Epithelial cell of esophagus (primary cell): ENCODE measurements at regions not wholly inside any gene's neighbourhood (a gene's known extent, or its start where the extent isn't known, plus 50 kb on each side); places are given as distances from the start of the nearest gene placed in this dataset.
"Not testable (repeated sequence)": the region's sequence is repeated elsewhere in the genome, so short reads cannot be mapped to it uniquely, and the experiment has no call there.

Experiments used
- DNase-seq: peaks from one replicate; pipeline ENCODE4 v3.0.0; 2010; ENCODE audit warnings: low read depth
- H3K4me3 ChIP-seq: 2 replicates; pipeline ENCODE4 v1.5.1; 2011; ENCODE audit warnings: mild to moderate bottlenecking, low read length, control low read depth
- CTCF ChIP-seq: IDR thresholded peaks from 2 replicates; pipeline ENCODE4 v1.5.1; 2011; ENCODE audit warnings: low read depth, mild to moderate bottlenecking, low read length, control low read depth, inconsistent platforms; ENCODE audit not compliant: insufficient read depth; ENCODE audit errors: missing control alignments

- no peak overlapping the region for H3K4me3 ChIP-seq
- TF ChIP-seq CTCF: no peak
- DNase-seq: no peak
Observed at GRCh38 chr11:42772886-42773285, 538.9 kb upstream of the API5 start.

GRCh38 chr11:42773729-42774128, 538.1 kb upstream of the API5 start:
- H3K4me3 ChIP-seq: no peak overlapping the region
- no peak for DNase-seq
- TF ChIP-seq CTCF: no peak

GRCh38 chr11:42774567-42774966, 537.2 kb upstream of the API5 start:
- TF ChIP-seq CTCF: no peak
- no peak overlapping the region for H3K4me3 ChIP-seq
- DNase-seq: no peak

- no peak for DNase-seq
- no peak for TF ChIP-seq CTCF
- no peak overlapping the region for H3K4me3 ChIP-seq
Observed at GRCh38 chr11:42777776-42778175, 534.0 kb upstream of the API5 start.

GRCh38 chr11:42778193-42778592, 533.6 kb upstream of the API5 start:
- DNase-seq: no peak
- no peak overlapping the region for H3K4me3 ChIP-seq
- TF ChIP-seq CTCF: no peak

GRCh38 chr11:42779555-42779954, 532.2 kb upstream of the API5 start:
- no peak for DNase-seq
- H3K4me3 ChIP-seq: no peak overlapping the region
- no peak for TF ChIP-seq CTCF

GRCh38 chr11:42786981-42787380, 524.8 kb upstream of the API5 start:
- no peak for TF ChIP-seq CTCF
- no peak for DNase-seq
- no peak overlapping the region for H3K4me3 ChIP-seq

- not testable (repeated sequence) for DNase-seq, H3K4me3 ChIP-seq
Observed at GRCh38 chr11:42795483-42795882, 516.3 kb upstream of the API5 start.
